ENCODE measurements at regions not wholly inside any gene's neighbourhood (a gene's known extent, or its start where the extent isn't known, plus 50 kb on each side); places are given as distances from the start of the nearest gene placed in this dataset.

DNA sequence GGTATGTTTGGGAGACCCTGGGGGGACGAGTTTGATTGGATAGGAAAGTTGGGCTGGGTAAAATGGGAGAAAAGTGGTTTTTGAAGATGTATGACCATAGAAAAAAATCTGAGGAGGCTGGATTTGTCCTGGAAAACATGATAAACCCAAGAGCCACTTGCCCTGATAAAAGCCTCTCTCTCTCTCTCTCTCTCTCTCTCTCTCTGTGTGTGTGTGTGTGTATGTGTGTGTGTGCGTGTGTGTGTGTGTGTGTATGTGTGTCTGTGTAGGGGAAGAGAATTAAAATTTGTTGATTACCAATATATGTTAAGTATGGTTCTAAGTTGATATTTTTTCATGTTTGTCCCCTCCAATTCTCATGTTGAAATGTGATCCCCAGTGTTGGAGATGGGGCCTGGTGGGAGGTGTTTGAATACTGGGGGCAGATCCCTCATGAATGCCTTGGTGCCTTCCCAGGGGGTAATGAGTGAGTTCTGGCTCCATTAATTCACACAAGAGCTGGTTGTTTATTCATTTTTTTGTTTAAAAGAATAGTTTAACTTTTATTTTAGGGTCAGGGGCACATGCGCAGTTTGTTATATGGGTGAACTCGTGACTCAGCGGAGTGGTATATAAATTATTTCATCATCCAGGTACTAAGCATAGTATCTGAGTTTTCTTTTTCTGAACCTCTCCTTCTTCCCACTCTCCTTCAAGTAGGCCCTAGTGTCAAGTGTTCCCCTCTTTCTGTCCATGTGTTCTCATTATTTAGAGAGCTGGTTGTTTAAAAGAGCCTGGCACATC is 208.8 kb downstream of the TFAP2B start:
- TF ChIP-seq POLR2AphosphoS5 (IDR thresholded peaks at IDR 0.05; ENCODE audit: low read length) (no peak), ESRRA (IDR thresholded peaks at IDR 0.05; ENCODE audit: low read length) (no peak), SPI1 (IDR thresholded peaks at IDR 0.05; ENCODE audit: borderline replicate concordance, insufficient read depth, low read depth, low read length) (no peak), SMC3 (IDR thresholded peaks at IDR 0.05; ENCODE audit: borderline replicate concordance, low read length) (no peak), SIX5 (IDR thresholded peaks at IDR 0.05; ENCODE audit: low read depth, low read length, severe bottlenecking) (no peak), HDAC2 (IDR thresholded peaks at IDR 0.05) (no peak), REST (IDR thresholded peaks at IDR 0.05; ENCODE audit: low read depth, low read length) (no peak), MXI1 (IDR thresholded peaks at IDR 0.05; ENCODE audit: low read depth, low read length) (no peak), RAD51 (IDR thresholded peaks at IDR 0.05) (no peak)

All from GM12878 (cell line).